Endothelial cell of umbilical vein (primary cell): ENCODE measurements at regions not wholly inside any gene's neighbourhood (a gene's known extent, or its start where the extent isn't known, plus 50 kb on each side); places are given as distances from the start of the nearest gene placed in this dataset.

Experiments
- BruUV-seq: library from RNA; stranded (reverse); fragments of 400-500 nt; replicated peaks from 2 replicates; lab custom pipeline; 2021; lab: Mats Ljungman, UMichigan
- CTCF ChIA-PET: fragments of 300-600, 350-600 bp; sonication (Branson Sonifier 250); formaldehyde crosslinking; loops from one replicate; lab custom pipeline; 2021; ENCODE audit warnings: antibody characterized with exemption, inconsistent platforms; lab: Charles Lee
- POLR2A ChIA-PET: fragments of 300-600, 350-600 bp; sonication (Branson Sonifier 250); formaldehyde crosslinking; loops from one replicate; lab custom pipeline; 2021; ENCODE audit warnings: antibody characterized with exemption, inconsistent platforms; lab: Charles Lee
- DNase-seq: peaks from one replicate; pipeline ENCODE4 v3.0.0-alpha.2; 2011; ENCODE audit warnings: low read depth, low spot score
- FAIRE-seq: peaks from 2 replicates; lab custom pipeline; 2011; peaks lifted over from hg19 to GRCh38; lab: Jason Lieb, UNC
- H2AFZ ChIP-seq: 2 replicates; pipeline ENCODE4 v1.6.0; 2012; ENCODE audit warnings: low read depth, low read length, control low read depth, inconsistent platforms
- H3K27ac ChIP-seq: 2 replicates; pipeline ENCODE4 v1.5.1; 2011; ENCODE audit warnings: low read depth, mild to moderate bottlenecking, control low read depth, low read length, moderate library complexity; ENCODE audit not compliant: insufficient read depth
- H3K27me3 ChIP-seq, 2 experiments: 2 replicates each; pipeline versions ENCODE4 v1.6.0 to v1.6.1; 2011; ENCODE audit warnings: low read length in 2 of 2, mixed read lengths in 1 of 2; ENCODE audit not compliant: control insufficient read depth in 2 of 2, insufficient read depth in 2 of 2
- H3K36me3 ChIP-seq, 2 experiments: 2 replicates in 1 of 2; 3 replicates in 1 of 2; pipeline ENCODE4 v1.5.1; 2011; ENCODE audit warnings: low read length in 2 of 2, mild to moderate bottlenecking in 1 of 2, moderate library complexity in 1 of 2; ENCODE audit not compliant: control insufficient read depth in 2 of 2, insufficient read depth in 2 of 2; ENCODE audit errors: extremely low read depth in 1 of 2
- H3K4me1 ChIP-seq: 3 replicates; pipeline ENCODE4 v1.5.1; 2011; ENCODE audit warnings: mild to moderate bottlenecking, low read length; ENCODE audit not compliant: control insufficient read depth, insufficient read depth; ENCODE audit errors: extremely low read depth
- H3K4me2 ChIP-seq: 2 replicates; pipeline ENCODE4 v1.6.1; 2011; ENCODE audit warnings: low read length, control low read depth, mixed read lengths; ENCODE audit not compliant: insufficient read depth
- H3K4me3 ChIP-seq, 3 experiments: fragments of 200-600 bp in 1 of 3; sonication (generic), shearing (Covaris generic) in 1 of 3; replicated peaks in 1 of 3; 2 replicates each; pipeline ENCODE4 v1.5.1; 2011 to 2016; ENCODE audit warnings: control low read depth in 3 of 3, low read length in 3 of 3, mild to moderate bottlenecking in 2 of 3, inconsistent platforms in 1 of 3, low read depth in 1 of 3, moderate library complexity in 1 of 3; ENCODE audit not compliant: insufficient read depth in 1 of 3
- H3K79me2 ChIP-seq: 2 replicates; pipeline ENCODE4 v1.6.0; 2012; ENCODE audit warnings: low read length, inconsistent platforms; ENCODE audit not compliant: control insufficient read depth, insufficient read depth
- H3K9ac ChIP-seq: replicated peaks from 2 replicates; pipeline ENCODE3; 2011; ENCODE audit warnings: low read length, control low read depth; ENCODE audit not compliant: insufficient read depth; ENCODE audit errors: extremely low read depth
- H3K9me1 ChIP-seq: replicated peaks from 3 replicates; pipeline ENCODE4 v1.6.0; 2011; ENCODE audit warnings: mild to moderate bottlenecking, low read length; ENCODE audit not compliant: control insufficient read depth, insufficient read depth; ENCODE audit errors: extremely low read depth
- H3K9me3 ChIP-seq: replicated peaks from 2 replicates; pipeline ENCODE4 v1.5.1; 2012; ENCODE audit warnings: low read length, inconsistent platforms; ENCODE audit not compliant: control insufficient read depth, insufficient read depth
- H4K20me1 ChIP-seq: replicated peaks from 2 replicates; pipeline ENCODE3; 2011; ENCODE audit warnings: mild to moderate bottlenecking, low read length; ENCODE audit not compliant: control insufficient read depth, insufficient read depth; ENCODE audit errors: extremely low read depth
- CTCF ChIP-seq, 2 donors: IDR thresholded peaks; 1 replicate in 1 of 2; 2 replicates in 1 of 2; pipeline ENCODE4 v1.5.1; 2011; ENCODE audit warnings: low read length in 2 of 2, mild to moderate bottlenecking in 2 of 2, moderate library complexity in 2 of 2, control low read depth in 1 of 2, inconsistent platforms in 1 of 2, low read depth in 1 of 2; ENCODE audit not compliant: insufficient read depth in 1 of 2; ENCODE audit errors: extremely low read depth in 1 of 2
- EZH2 ChIP-seq: IDR thresholded peaks from 2 replicates; pipeline ENCODE4 v1.6.1; 2012; ENCODE audit warnings: borderline replicate concordance, low read depth, mild to moderate bottlenecking, moderate library complexity, low read length, inconsistent platforms; ENCODE audit not compliant: severe bottlenecking
- FOS ChIP-seq: IDR thresholded peaks from 2 replicates; pipeline ENCODE4 v1.6.1; 2011; ENCODE audit warnings: mild to moderate bottlenecking, low read length, moderate library complexity, borderline replicate concordance; ENCODE audit not compliant: insufficient read depth
- GATA2 ChIP-seq: IDR thresholded peaks from 2 replicates; pipeline ENCODE4 v1.7.0; 2011; ENCODE audit warnings: low read depth, mild to moderate bottlenecking, moderate library complexity, mixed read lengths, low read length; ENCODE audit not compliant: insufficient read length, insufficient read depth
- JUN ChIP-seq: IDR thresholded peaks from 2 replicates; pipeline ENCODE4 v1.6.1; 2011; ENCODE audit warnings: borderline replicate concordance, low read depth; ENCODE audit not compliant: insufficient read length, insufficient read depth
- MAX ChIP-seq: IDR thresholded peaks from 2 replicates; pipeline ENCODE4 v1.6.1; 2011; ENCODE audit not compliant: insufficient read depth, insufficient read length
- MYC ChIP-seq: IDR thresholded peaks from one replicate; pipeline ENCODE4 v1.6.1; 2011; ENCODE audit warnings: mild to moderate bottlenecking, low read depth, low read length
- POLR2A ChIP-seq: IDR thresholded peaks from 2 replicates; pipeline ENCODE4 v1.6.1; 2012; ENCODE audit warnings: low read depth, mild to moderate bottlenecking, control low read depth, low read length
- POLR2AphosphoS5 ChIP-seq: IDR thresholded peaks from 2 replicates; pipeline ENCODE4 v1.6.1; 2012; ENCODE audit warnings: low read depth, mild to moderate bottlenecking, control low read depth, low read length, moderate library complexity; ENCODE audit not compliant: insufficient read depth
- dilution Hi-C: fragments of 300-500 bp; cut with MboI; formaldehyde crosslinking; loops from one replicate; pipeline ENCODE4 v1.15.0; 2019; ENCODE audit warnings: low sequenced_read_pairs; ENCODE audit not compliant: extremely low pct_ligation_motif_present
- intact Hi-C: fragments of 100-400 bp; cut with micrococcal nuclease; formaldehyde crosslinking; loops from one replicate; pipeline ENCODE4 v1.10.0; 2022

- Histone ChIP-seq H3K79me2 (no peaks in the 10 kb centered on the region), H3K9me3 (peaks cover 2% of the 10 kb centered on the region), H4K20me1 (no peaks in the 10 kb centered on the region), H3K4me2 (no peak overlapping the region), H3K4me3 (no peak overlapping the region), H3K36me3 (no peaks in the 10 kb centered on the region), H3K27ac (no peak overlapping the region), H3K27me3 (no peaks in the 10 kb centered on the region), H3K9ac (no peak overlapping the region), H3K4me1 (no peaks in the 10 kb centered on the region), H2AFZ (no peak overlapping the region), H3K9me1 (no peaks in the 10 kb centered on the region)
- BruUV-seq, result no TSS peak
- intact Hi-C loops (no loop called here), dilution Hi-C loops (no loop called here)
- POLR2A ChIA-PET, result no interaction called here
- CTCF ChIA-PET, result no interaction called here
- DNase-seq, result no peak
- no peak for FAIRE-seq
- TF ChIP-seq CTCF (IDR thresholded peaks at IDR 0.05; ENCODE audit: extremely low read depth in 1 of 2, insufficient read depth in 1 of 2, low read depth in 1 of 2, low read length in 2 of 2) (no peak), MAX (no peak), FOS (no peak), JUN (no peak), POLR2A (no peak), MYC (no peak), POLR2AphosphoS5 (no peak), EZH2 (no peak), GATA2 (no peak)
Observed at GRCh38 chr12:131408484-131408883, 302.4 kb upstream of the SFSWAP start.
